ENCODE measurements at regions not wholly inside any gene's neighbourhood (a gene's known extent, or its start where the extent isn't known, plus 50 kb on each side); places are given as distances from the start of the nearest gene placed in this dataset.
"Not testable (repeated sequence)": the region's sequence is repeated elsewhere in the genome, so short reads cannot be mapped to it uniquely, and the experiment has no call there.

DNA sequence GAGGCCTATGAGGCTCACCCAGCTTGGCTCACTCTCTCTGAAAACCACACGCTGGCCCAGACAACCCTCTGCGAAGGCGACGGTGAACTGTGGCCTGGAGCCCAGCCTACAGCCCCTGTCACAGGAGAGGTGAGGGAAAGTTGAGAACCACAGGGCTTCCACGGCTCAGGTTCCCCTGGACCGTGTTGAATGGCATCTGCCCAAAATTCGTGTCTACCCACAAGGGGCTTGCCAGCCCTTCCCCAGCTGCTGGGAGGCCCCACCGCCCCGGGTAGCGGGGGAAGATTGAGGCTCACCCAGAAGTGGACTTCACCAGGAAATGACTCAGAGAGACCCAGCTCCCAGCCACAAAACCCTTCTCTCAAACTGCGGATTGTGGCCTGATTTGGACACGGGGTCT is 197.1 kb downstream of the CTTN start:
- DNase-seq = no peak

- no peak for DNase-seq
These were observed 197.8 kb downstream of the CTTN start for GRCh38 chr11:70596091-70596490.

GRCh38 chr11:70597006-70597555 is 198.8 kb downstream of the CTTN start:
- no peak for DNase-seq

GRCh38 chr11:70597751-70598625 is 199.7 kb downstream of the CTTN start:
- no peak for DNase-seq

- DNase-seq = not testable (repeated sequence)
These were observed 202.6 kb downstream of the CTTN start for GRCh38 chr11:70600911-70601415.

GRCh38 chr11:70601861-70602538 is 203.7 kb downstream of the CTTN start:
- DNase-seq = no peak

DNA sequence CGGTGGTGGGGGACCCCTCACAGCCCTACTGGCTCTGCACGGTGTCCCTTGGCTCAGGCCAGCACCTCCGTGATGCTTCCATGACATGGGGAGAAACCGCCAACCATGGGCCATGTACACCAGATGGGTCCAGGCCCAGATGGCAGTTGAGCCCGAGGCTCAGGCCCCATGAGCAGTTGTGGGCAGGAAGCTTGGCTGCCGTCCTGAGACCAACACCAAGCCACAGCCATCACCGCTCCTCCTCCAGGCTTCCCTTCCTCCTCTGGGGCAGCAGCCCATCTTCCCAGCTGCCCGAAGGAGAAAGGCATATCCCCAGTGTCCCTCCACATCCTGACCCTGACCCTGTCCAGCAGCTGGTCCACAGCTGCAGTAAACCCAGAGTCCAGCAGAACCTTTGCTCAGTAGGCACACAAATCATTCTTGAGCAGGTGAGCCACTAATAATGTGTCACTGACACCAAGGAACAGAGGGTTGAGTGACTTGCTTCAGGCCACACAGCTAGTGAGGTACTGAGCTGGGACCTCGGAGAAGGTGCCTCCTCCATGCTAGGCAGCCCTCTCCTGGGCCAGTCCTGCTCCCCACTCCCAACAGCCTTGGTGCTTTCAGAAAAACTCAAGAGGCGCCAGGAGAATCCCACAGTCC is 204.9 kb downstream of the CTTN start:
- no peak for DNase-seq

GRCh38 chr11:70603756-70604211 is 205.5 kb downstream of the CTTN start:
- no peak for DNase-seq

DNA sequence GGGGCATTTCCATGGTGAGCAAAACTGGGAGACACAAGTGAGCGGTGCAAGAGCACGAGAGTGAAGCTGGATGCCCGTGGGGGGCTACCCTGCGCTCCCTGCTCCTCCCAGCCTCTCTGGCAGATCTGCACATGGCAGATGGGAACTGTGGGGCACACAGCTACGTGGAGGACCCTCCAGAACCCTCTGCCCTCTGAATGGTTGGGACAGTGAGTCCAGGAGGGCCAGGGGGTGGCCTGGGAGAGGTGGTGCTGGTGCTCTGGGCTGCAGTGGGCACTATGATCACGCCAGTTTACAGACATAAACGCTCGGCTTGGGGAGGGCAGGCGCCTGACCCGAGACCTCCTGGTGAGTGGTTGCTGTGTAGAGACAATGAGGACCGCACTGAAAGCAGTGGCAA is 205.9 kb downstream of the CTTN start:
- no peak for DNase-seq

DNA sequence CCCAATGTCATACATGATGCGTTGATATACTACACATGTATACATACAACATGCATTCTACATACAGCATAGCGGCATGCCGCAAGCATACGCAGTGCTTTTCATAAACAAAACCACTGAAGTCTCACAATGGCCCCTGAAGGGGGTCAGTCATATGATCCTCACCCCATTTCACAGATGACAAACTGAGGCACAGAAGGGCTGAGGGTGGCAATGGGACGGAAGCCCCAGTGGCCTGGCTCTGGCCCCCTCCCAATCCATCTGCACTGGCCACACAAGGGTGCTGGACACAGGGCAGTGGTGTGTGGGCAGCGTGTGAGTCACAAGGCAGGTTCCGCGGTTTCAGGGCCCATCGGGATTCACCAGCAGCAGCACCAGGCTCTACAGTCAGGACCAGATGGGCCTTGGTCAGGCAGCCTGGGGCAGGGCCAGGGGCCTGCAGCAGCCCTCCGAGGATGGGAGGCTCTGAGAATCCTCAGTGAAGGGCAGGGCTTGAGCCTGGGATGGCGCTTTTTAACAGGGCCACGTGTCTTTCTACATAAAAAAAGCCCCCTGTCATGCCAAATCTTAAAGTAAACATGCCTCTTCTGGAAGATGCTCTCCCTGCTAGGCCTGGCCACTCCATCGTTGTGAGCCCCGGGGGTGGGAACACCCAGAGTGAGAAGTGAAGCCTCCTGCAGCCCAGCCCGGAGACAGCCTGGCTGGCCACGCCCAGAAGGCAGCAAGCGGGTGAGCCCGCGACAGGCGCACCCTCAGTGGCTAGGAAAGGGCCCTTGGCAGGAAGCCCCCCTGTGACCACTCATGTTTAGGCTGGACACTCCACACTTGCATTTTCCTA is 206.5 kb downstream of the CTTN start:
- DNase-seq = no peak

- no peak for DNase-seq
These were observed 207.1 kb downstream of the CTTN start for GRCh38 chr11:70605468-70605815.

- DNase-seq = no peak
These were observed 207.5 kb downstream of the CTTN start for GRCh38 chr11:70605846-70606245.

GRCh38 chr11:70606248-70606950 is 208.1 kb downstream of the CTTN start:
- no peak for DNase-seq

- DNase-seq = no peak
These were observed 208.6 kb downstream of the CTTN start for GRCh38 chr11:70606951-70607330.

DNA sequence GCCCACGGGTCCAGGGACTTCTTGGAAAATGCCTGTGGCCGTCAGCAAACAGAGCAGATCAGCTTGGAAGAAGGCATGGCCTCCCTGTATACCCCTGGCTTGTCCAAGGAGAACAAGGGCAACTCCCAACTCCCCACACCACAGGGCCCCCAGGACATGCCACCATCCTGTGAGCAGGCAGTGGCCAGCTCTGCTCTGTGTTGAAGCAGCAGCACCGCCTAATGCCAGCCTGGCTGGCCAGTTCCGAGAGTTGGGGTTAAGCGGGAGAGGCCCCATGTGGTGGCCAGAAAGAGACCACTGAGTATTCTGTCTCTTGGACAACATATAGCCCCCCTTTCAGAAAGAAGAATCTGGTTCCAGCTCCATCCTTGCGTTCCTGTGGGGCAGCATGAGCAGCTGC is 209.2 kb downstream of the CTTN start:
- DNase-seq = no peak

GRCh38 chr11:70608568-70609470 is 210.5 kb downstream of the CTTN start:
- no peak for DNase-seq

DNA sequence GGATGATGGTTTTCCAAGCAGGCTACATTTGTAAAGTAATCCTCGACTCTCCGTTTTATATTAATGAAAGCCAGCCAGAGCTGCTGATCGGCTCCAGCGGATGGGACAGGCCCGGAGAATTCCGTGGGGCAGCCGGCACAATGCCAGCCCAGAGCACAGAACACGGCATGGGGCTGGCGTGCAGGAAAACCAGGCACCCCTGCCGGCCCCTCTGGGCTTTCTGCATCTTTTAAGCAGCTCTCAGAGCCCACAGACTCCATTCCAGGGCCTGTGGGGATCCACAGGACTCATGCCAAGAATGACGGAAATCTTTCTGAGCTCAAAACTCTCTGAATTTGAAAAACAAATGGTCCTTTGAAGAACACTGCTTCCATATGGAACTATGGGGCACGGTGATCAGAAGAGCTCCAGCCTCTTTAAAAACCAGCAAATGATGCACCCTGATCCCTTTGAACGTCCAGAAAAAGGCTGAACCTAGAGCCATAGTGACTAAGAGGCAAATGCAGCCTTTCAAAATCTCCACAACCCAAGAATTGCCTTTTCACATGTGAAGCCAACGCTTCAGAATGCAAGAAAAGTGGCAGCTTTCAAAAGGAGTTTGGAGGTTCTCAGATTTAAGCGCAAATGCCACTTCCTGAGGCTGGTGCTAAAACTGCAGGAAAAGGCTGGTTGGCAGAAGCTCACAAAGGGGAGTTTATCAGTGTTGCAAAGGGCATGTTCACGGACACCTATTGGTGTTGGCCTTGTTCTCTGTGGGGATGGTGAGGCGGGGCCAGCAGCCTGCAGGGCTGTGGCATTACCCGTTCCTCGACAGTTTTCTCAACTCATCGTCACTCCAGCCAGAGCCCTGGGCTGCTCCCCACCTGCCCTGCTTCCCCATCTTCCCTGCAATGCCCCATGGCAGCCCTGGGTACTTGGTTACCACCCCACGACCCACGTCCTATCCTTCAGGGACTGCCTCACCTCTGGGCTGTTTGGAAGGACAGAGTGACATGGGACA is 212.5 kb downstream of the CTTN start:
- DNase-seq = no peak

DNA sequence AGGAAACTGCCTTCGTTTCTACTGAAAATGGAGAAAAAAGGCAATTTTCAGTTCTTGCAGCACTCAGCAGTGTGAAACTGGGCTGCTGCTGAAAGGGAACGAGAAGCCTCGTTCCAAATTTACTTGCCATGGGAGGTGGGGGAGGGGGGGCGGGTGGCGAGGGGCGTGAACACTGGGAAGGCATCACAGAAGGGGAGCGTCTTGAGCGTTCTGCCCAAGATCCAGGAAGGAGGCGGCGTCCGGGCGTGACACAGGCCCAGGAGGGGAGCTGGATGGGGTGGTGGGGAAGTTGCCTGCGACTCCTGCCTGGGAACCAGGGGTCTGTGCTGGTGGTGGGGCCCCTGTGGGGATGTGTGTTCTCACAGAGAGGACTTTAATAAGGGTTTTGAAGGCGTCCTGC is 213.5 kb downstream of the CTTN start:
- no peak for DNase-seq

DNA sequence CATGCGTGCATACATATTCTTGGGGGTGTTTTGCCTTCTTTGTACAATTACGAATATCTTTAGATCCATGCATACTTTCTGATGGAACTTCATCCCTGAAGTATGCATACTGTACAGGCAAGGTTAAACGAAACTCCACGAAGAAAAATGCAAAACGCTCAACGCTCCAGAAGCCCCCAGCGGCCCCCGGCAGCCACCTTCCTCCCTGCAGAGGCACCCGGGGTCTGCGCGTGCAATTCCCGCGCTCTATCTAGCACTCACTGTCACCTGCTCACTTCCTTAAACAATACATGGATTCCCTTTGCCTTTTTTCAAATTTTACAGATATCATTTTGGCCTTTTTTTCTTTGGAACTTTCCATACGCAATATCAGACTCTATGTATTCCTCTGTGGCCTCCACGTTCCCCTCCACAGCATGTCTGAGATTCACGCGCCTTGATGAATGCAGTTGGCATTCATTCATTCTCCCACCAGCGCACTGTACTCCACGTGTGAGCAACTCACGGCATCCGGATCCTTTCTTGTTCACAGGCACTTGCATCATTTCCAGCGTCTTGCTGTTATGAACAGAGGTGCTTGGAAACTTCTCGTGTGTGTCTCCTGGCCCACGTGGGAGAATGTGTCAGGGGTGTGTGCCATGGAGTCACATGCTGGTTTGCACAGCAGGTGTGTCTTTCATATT is 214.3 kb downstream of the CTTN start:
- DNase-seq = no peak

Data from stimulated activated CD4-positive, alpha-beta T cell treated with anti-CD3 and anti-CD28 coated beads, Interleukin-1b, Interleukin-23, amount 100 ng/mL, for 48 hours (primary cell).